IMR-90 (cell line): ENCODE measurements at regions not wholly inside any gene's neighbourhood (a gene's known extent, or its start where the extent isn't known, plus 50 kb on each side); places are given as distances from the start of the nearest gene placed in this dataset.

Source experiments
- ATAC-seq: fragments of 200-7000 bp; cut with Tn5 transposase; 2 replicates; pipeline ENCODE4 v1.9.1; 2020; ENCODE audit warnings: low read depth, mild to moderate bottlenecking, moderate library complexity
- BruUV-seq: library from RNA; stranded (reverse); fragments of 400-500 nt; replicated peaks from 2 replicates; lab custom pipeline; 2021; lab: Mats Ljungman, UMichigan
- CTCF ChIA-PET: fragments of 300-600 bp; formaldehyde crosslinking; extraction: SDS; loops from one replicate; lab custom pipeline; 2021; ENCODE audit warnings: antibody characterized with exemption; lab: Yijun Ruan, JAX
- POLR2A ChIA-PET: fragments of 300-600 bp; sonication (Branson Sonifier 250); formaldehyde crosslinking; loops from one replicate; lab custom pipeline; 2022; ENCODE audit warnings: antibody characterized with exemption; ENCODE audit not compliant: unreplicated experiment; lab: Charles Lee
- DNase-seq: peaks from one replicate; pipeline ENCODE4 v3.0.0; 2013
- H2AFZ ChIP-seq: replicated peaks from 2 replicates; pipeline ENCODE3; 2013; ENCODE audit warnings: low read length, mild to moderate bottlenecking; ENCODE audit not compliant: poor library complexity
- H2AK5ac ChIP-seq: 2 replicates; pipeline ENCODE4 v1.6.1; 2013; ENCODE audit warnings: low read depth, low read length, inconsistent platforms
- H2AK9ac ChIP-seq: replicated peaks from 2 replicates; pipeline ENCODE3; 2013; ENCODE audit warnings: mild to moderate bottlenecking, low read depth, low read length, moderate library complexity; ENCODE audit not compliant: poor library complexity
- H2BK120ac ChIP-seq: 2 replicates; pipeline ENCODE4 v1.6.1; 2013; ENCODE audit warnings: low read depth, low read length, inconsistent platforms
- H2BK15ac ChIP-seq: 3 replicates; pipeline ENCODE4 v1.6.1; 2013; ENCODE audit warnings: low read depth, low read length, inconsistent platforms
- H2BK20ac ChIP-seq: 2 replicates; pipeline ENCODE4 v1.6.1; 2013; ENCODE audit warnings: low read depth, mild to moderate bottlenecking, inconsistent platforms, low read length, moderate library complexity
- H2BK5ac ChIP-seq: 2 replicates; pipeline ENCODE4 v1.6.1; 2013; ENCODE audit warnings: mild to moderate bottlenecking, low read depth, low read length, inconsistent platforms; ENCODE audit not compliant: poor library complexity, severe bottlenecking
- H3K14ac ChIP-seq: replicated peaks from 2 replicates; pipeline ENCODE4 v1.6.1; 2013; ENCODE audit warnings: low read depth, low read length, inconsistent platforms
- H3K18ac ChIP-seq: 2 replicates; pipeline ENCODE4 v1.6.1; 2013; ENCODE audit warnings: low read depth, low read length, control low read depth
- H3K23ac ChIP-seq: 2 replicates; pipeline ENCODE4 v1.6.1; 2013; ENCODE audit warnings: low read depth, low read length, inconsistent platforms
- H3K27ac ChIP-seq: 2 replicates; pipeline ENCODE4 v1.5.1; 2013; ENCODE audit warnings: mild to moderate bottlenecking, control low read depth, low read length; ENCODE audit not compliant: insufficient read depth
- H3K27me3 ChIP-seq: 2 replicates; pipeline ENCODE4 v1.6.1; 2013; ENCODE audit warnings: low read length; ENCODE audit not compliant: control insufficient read depth, insufficient read depth
- H3K36me3 ChIP-seq: 2 replicates; pipeline ENCODE4 v1.6.1; 2013; ENCODE audit warnings: low read length, mixed read lengths; ENCODE audit not compliant: control insufficient read depth, insufficient read depth
- H3K4ac ChIP-seq: 2 replicates; pipeline ENCODE4 v1.6.1; 2013; ENCODE audit warnings: low read depth, low read length, inconsistent platforms
- H3K4me1 ChIP-seq: 2 replicates; pipeline ENCODE4 v1.6.1; 2013; ENCODE audit warnings: low read length, mixed read lengths; ENCODE audit not compliant: control insufficient read depth, insufficient read depth
- H3K4me2 ChIP-seq: 2 replicates; pipeline ENCODE4 v1.6.1; 2013; ENCODE audit warnings: low read depth, mild to moderate bottlenecking, control low read depth, low read length, moderate library complexity
- H3K4me3 ChIP-seq: 2 replicates; pipeline ENCODE4 v1.5.1; 2013; ENCODE audit warnings: low read depth, mild to moderate bottlenecking, control low read depth, low read length, moderate library complexity; ENCODE audit not compliant: insufficient read depth
- H3K56ac ChIP-seq: 2 replicates; pipeline ENCODE4 v1.6.1; 2013; ENCODE audit warnings: low read length, inconsistent platforms; ENCODE audit not compliant: insufficient read depth; ENCODE audit errors: extremely low read depth
- H3K79me1 ChIP-seq, 2 experiments: 2 replicates each; pipeline ENCODE4 v1.6.1; 2013; ENCODE audit warnings: low read length in 2 of 2, inconsistent platforms in 1 of 2, low read depth in 1 of 2
- H3K9ac ChIP-seq: 2 replicates; pipeline ENCODE4 v1.6.1; 2013; ENCODE audit warnings: low read depth, low read length, control low read depth
- H3K9me1 ChIP-seq: 2 replicates; pipeline ENCODE4 v1.6.1; 2013; ENCODE audit warnings: low read length, inconsistent platforms; ENCODE audit not compliant: insufficient read depth
- H3K9me3 ChIP-seq: 2 replicates; pipeline ENCODE4 v1.6.1; 2013; ENCODE audit warnings: low read length; ENCODE audit not compliant: control insufficient read depth, insufficient read depth
- H4K20me1 ChIP-seq: 2 replicates; pipeline ENCODE4 v1.6.1; 2013; ENCODE audit warnings: low read length, inconsistent platforms; ENCODE audit not compliant: insufficient read depth
- H4K5ac ChIP-seq: 2 replicates; pipeline ENCODE4 v1.6.1; 2013; ENCODE audit warnings: mild to moderate bottlenecking, low read depth, low read length, control low read depth
- H4K8ac ChIP-seq, 2 experiments: 2 replicates each; pipeline ENCODE4 v1.6.1; 2013; ENCODE audit warnings: low read depth in 2 of 2, low read length in 2 of 2, control low read depth in 1 of 2, inconsistent platforms in 1 of 2
- H4K91ac ChIP-seq: 2 replicates; pipeline ENCODE4 v1.6.1; 2013; ENCODE audit warnings: low read depth, low read length, inconsistent platforms; ENCODE audit not compliant: insufficient read depth
- BHLHE40 ChIP-seq: fragments of 150-350 bp; IDR thresholded peaks from 2 replicates; pipeline ENCODE4 v1.6.1; 2016; ENCODE audit warnings: mild to moderate bottlenecking, low read depth, low read length
- CEBPB ChIP-seq: IDR thresholded peaks from 2 replicates; pipeline ENCODE4 v1.6.1; 2012; ENCODE audit warnings: low read depth, low read length, improper control_type of control experiment
- CHD1 ChIP-seq: IDR thresholded peaks from 2 replicates; pipeline ENCODE4 v1.6.1; 2012; ENCODE audit warnings: low read depth, low read length, improper control_type of control experiment
- FOS ChIP-seq: fragments of 150-350 bp; IDR thresholded peaks from 2 replicates; pipeline ENCODE4 v1.6.1; 2016; ENCODE audit warnings: low read depth, low read length
- MAFK ChIP-seq: IDR thresholded peaks from 2 replicates; pipeline ENCODE4 v1.6.1; 2012; ENCODE audit warnings: low read depth, low read length, improper control_type of control experiment
- MAZ ChIP-seq: IDR thresholded peaks from 2 replicates; pipeline ENCODE4 v1.6.1; 2012; ENCODE audit warnings: low read depth, mild to moderate bottlenecking, low read length, improper control_type of control experiment, moderate library complexity, borderline replicate concordance
- MXI1 ChIP-seq: IDR thresholded peaks from 2 replicates; pipeline ENCODE4 v1.6.1; 2012; ENCODE audit warnings: low read depth, mild to moderate bottlenecking, low read length, moderate library complexity, borderline replicate concordance
- NFE2L2 ChIP-seq: fragments of 150-350 bp; IDR thresholded peaks from 2 replicates; pipeline ENCODE4 v1.6.1; 2016; ENCODE audit warnings: low read depth, mild to moderate bottlenecking, low read length
- POLR2A ChIP-seq: IDR thresholded peaks from 2 replicates; pipeline ENCODE4 v1.6.1; 2012; ENCODE audit warnings: mild to moderate bottlenecking, low read depth, low read length
- RAD21 ChIP-seq: IDR thresholded peaks from 2 replicates; pipeline ENCODE4 v1.6.1; 2012; ENCODE audit warnings: low read length, improper control_type of control experiment
- RCOR1 ChIP-seq: IDR thresholded peaks from 2 replicates; pipeline ENCODE4 v1.6.1; 2012; ENCODE audit warnings: mild to moderate bottlenecking, low read length, improper control_type of control experiment; ENCODE audit not compliant: insufficient replicate concordance
- RFX5 ChIP-seq: IDR thresholded peaks from 2 replicates; pipeline ENCODE4 v1.8.0; 2012; ENCODE audit warnings: low read depth, mild to moderate bottlenecking, low read length, moderate library complexity
- SMC3 ChIP-seq: fragments of 150-350 bp; IDR thresholded peaks from 2 replicates; pipeline ENCODE4 v1.6.1; 2016; ENCODE audit warnings: low read depth, mild to moderate bottlenecking, antibody characterized with exemption, low read length, moderate library complexity
- WGBS, 2 experiments: methylation state at CpG; one replicate each; pipeline versions ENCODE4 v1.1.5 to v1.1.7; 2013; ENCODE audit warnings: missing lambda C conversion rate in 2 of 2; ENCODE audit not compliant: insufficient read length in 1 of 2; ENCODE audit errors: extremely low coverage in 2 of 2; 5-methylcytosine and 5-hydroxymethylcytosine counted together
- dilution Hi-C: fragments of 300-500 bp; cut with HindIII; formaldehyde crosslinking; loops from one replicate; pipeline ENCODE4 v1.14.3; 2018; ENCODE audit warnings: low sequenced_read_pairs; ENCODE audit not compliant: unreplicated experiment
- in situ Hi-C: fragments of 300-500 bp; cut with MboI; formaldehyde crosslinking; loops from 3 replicates; pipeline ENCODE4 v1.14.3; 2019; ENCODE audit warnings: low sequenced_read_pairs, inconsistent platforms, mixed read lengths
- intact Hi-C: fragments of 100-400 bp; cut with micrococcal nuclease; formaldehyde crosslinking; loops from 2 replicates; pipeline ENCODE4 v1.10.0; 2022
- TF ChIP-seq, protein P1 (sequence below): fragments of 150-350 bp; IDR thresholded peaks from 2 replicates; pipeline ENCODE4 v1.6.1; 2017; ENCODE audit warnings: mild to moderate bottlenecking, antibody characterized with exemption, low read length, low read depth
- TF ChIP-seq, protein P2 (sequence below): fragments of 150-350 bp; IDR thresholded peaks from 2 replicates; pipeline ENCODE4 v1.6.1; 2016; ENCODE audit warnings: low read depth, mild to moderate bottlenecking, low read length, moderate library complexity, borderline replicate concordance
- TF ChIP-seq, protein P3 (sequence below): conservative IDR thresholded peaks from 2 replicates; pipeline ENCODE4 v1.5.1; 2012; ENCODE audit warnings: mild to moderate bottlenecking, low read depth, low read length, improper control_type of control experiment

DNA sequence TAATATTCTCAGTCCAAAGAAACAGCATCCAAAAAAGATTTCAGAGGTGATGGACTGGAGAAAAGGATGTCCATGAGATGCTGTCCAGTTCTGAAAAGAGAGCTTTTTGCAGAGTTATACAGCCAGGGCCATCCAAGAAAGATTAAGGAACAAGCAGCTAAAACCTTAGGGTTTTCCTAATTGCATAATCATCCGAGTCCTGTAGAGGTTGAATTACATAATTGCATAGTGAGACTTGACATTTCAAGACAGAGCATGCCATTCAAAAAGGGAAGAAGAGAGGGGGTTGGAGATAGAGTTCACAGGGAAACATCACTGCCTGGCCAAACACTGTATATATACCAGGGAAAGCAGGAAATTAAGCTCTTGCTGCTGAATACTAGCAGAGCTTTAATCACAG is 1729.2 kb upstream of the WWC1 start:
- Histone ChIP-seq H3K9me1 (no peaks in the 10 kb centered on the region), H4K8ac (no peak overlapping the region), H3K27me3 (no peaks in the 10 kb centered on the region), H3K23ac (no peak overlapping the region), H4K5ac (no peak overlapping the region), H3K9ac (no peak overlapping the region), H2BK20ac (no peak overlapping the region), H3K36me3 (no peaks in the 10 kb centered on the region), H2AK5ac (no peak overlapping the region), H2BK120ac (no peak overlapping the region), H3K14ac (no peak overlapping the region), H2BK5ac (no peak overlapping the region), H3K18ac (no peak overlapping the region), H3K4me1 (no peaks in the 10 kb centered on the region), H3K9me3 (peaks cover 4% of the 10 kb centered on the region; the same call in 1 of the 2 replicates), H3K4me3 (no peak overlapping the region), H4K20me1 (no peaks in the 10 kb centered on the region), H4K91ac (no peak overlapping the region), H2AFZ (no peak overlapping the region), H3K56ac (no peak overlapping the region), H2BK15ac (no peak overlapping the region), H3K4ac (no peak overlapping the region), H3K27ac (no peak overlapping the region), H3K4me2 (no peak overlapping the region), H3K79me1 (no peaks in the 10 kb centered on the region), H2AK9ac (no peak overlapping the region)
- CTCF ChIA-PET: no interaction called here
- no CpG with 5 or more reads among the region's 1 CpG for WGBS, 2 experiments
- no peak for ATAC-seq
- no peak for DNase-seq
- dilution Hi-C loops: no loop called here
- intact Hi-C loops: no loop called here
- POLR2A ChIA-PET: no interaction called here
- BruUV-seq: no TSS peak
- TF ChIP-seq BHLHE40 (no peak), MAZ (no peak), SMC3 (no peak), POLR2A (no peak), MAFK (no peak), RCOR1 (no peak), NFE2L2 (no peak), CHD1 (no peak), FOS (no peak), RFX5 (no peak), MXI1 (no peak), CEBPB (no peak), RAD21 (no peak)
- TF ChIP-seq, protein P1, sequence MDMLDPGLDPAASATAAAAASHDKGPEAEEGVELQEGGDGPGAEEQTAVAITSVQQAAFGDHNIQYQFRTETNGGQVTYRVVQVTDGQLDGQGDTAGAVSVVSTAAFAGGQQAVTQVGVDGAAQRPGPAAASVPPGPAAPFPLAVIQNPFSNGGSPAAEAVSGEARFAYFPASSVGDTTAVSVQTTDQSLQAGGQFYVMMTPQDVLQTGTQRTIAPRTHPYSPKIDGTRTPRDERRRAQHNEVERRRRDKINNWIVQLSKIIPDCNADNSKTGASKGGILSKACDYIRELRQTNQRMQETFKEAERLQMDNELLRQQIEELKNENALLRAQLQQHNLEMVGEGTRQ: no peak
- TF ChIP-seq, protein P2, sequence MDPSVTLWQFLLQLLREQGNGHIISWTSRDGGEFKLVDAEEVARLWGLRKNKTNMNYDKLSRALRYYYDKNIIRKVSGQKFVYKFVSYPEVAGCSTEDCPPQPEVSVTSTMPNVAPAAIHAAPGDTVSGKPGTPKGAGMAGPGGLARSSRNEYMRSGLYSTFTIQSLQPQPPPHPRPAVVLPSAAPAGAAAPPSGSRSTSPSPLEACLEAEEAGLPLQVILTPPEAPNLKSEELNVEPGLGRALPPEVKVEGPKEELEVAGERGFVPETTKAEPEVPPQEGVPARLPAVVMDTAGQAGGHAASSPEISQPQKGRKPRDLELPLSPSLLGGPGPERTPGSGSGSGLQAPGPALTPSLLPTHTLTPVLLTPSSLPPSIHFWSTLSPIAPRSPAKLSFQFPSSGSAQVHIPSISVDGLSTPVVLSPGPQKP: no peak
- TF ChIP-seq, protein P3, sequence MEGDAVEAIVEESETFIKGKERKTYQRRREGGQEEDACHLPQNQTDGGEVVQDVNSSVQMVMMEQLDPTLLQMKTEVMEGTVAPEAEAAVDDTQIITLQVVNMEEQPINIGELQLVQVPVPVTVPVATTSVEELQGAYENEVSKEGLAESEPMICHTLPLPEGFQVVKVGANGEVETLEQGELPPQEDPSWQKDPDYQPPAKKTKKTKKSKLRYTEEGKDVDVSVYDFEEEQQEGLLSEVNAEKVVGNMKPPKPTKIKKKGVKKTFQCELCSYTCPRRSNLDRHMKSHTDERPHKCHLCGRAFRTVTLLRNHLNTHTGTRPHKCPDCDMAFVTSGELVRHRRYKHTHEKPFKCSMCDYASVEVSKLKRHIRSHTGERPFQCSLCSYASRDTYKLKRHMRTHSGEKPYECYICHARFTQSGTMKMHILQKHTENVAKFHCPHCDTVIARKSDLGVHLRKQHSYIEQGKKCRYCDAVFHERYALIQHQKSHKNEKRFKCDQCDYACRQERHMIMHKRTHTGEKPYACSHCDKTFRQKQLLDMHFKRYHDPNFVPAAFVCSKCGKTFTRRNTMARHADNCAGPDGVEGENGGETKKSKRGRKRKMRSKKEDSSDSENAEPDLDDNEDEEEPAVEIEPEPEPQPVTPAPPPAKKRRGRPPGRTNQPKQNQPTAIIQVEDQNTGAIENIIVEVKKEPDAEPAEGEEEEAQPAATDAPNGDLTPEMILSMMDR: no peak
- in situ Hi-C loops: no loop called here
